ENCODE measurements at regions not wholly inside any gene's neighbourhood (a gene's known extent, or its start where the extent isn't known, plus 50 kb on each side); places are given as distances from the start of the nearest gene placed in this dataset.

- BruUV-seq (replicated peaks): no TSS peak
- H3K4me1 ChIP-seq (ENCODE audit: insufficient read depth, low read length, poor library complexity, severe bottlenecking): peaks cover 12% of the 10 kb centered on the region
- H3K9me3 ChIP-seq (ENCODE audit: low read depth, low read length, poor library complexity, severe bottlenecking): no peaks in the 10 kb centered on the region
- H3K27ac ChIP-seq (ENCODE audit: low read depth, low read length, poor library complexity, severe bottlenecking): no peak overlapping the region
- POLR2A ChIA-PET (ENCODE audit: low non-redundant PET): no interaction called here
- CTCF ChIA-PET: no interaction called here
- TF ChIP-seq EZH2 (IDR thresholded peaks at IDR 0.05; ENCODE audit: borderline replicate concordance, low read depth, low read length, poor library complexity, severe bottlenecking): no peak
- TF ChIP-seq, protein P1, sequence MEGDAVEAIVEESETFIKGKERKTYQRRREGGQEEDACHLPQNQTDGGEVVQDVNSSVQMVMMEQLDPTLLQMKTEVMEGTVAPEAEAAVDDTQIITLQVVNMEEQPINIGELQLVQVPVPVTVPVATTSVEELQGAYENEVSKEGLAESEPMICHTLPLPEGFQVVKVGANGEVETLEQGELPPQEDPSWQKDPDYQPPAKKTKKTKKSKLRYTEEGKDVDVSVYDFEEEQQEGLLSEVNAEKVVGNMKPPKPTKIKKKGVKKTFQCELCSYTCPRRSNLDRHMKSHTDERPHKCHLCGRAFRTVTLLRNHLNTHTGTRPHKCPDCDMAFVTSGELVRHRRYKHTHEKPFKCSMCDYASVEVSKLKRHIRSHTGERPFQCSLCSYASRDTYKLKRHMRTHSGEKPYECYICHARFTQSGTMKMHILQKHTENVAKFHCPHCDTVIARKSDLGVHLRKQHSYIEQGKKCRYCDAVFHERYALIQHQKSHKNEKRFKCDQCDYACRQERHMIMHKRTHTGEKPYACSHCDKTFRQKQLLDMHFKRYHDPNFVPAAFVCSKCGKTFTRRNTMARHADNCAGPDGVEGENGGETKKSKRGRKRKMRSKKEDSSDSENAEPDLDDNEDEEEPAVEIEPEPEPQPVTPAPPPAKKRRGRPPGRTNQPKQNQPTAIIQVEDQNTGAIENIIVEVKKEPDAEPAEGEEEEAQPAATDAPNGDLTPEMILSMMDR (conservative IDR thresholded peaks at IDR 0.05; ENCODE audit: low read depth, low read length): no peak
- intact Hi-C loops (cut with micrococcal nuclease; ENCODE audit: unreplicated experiment): no loop called here
- H3K27me3 ChIP-seq (replicated peaks; ENCODE audit: insufficient read depth, low read depth, low read length, poor library complexity): no peaks in the 10 kb centered on the region
- no peaks in the 10 kb centered on the region for H3K36me3 ChIP-seq (ENCODE audit: insufficient read depth, low read length, poor library complexity, severe bottlenecking)
- DNase-seq (ENCODE audit: low spot score): no peak
- H3K4me3 ChIP-seq (ENCODE audit: low read depth, low read length, poor library complexity, severe bottlenecking): no peak overlapping the region
These were observed 275.3 kb upstream of the UBE2E3 start for GRCh38 chr2:180705122-180705521.

- H3K27ac ChIP-seq (ENCODE audit: low read depth, low read length, poor library complexity, severe bottlenecking): no peak overlapping the region
- no peak overlapping the region for H3K4me3 ChIP-seq (ENCODE audit: low read depth, low read length, poor library complexity, severe bottlenecking)
- no TSS peak for BruUV-seq (replicated peaks)
- H3K9me3 ChIP-seq (ENCODE audit: low read depth, low read length, poor library complexity, severe bottlenecking): no peaks in the 10 kb centered on the region
- intact Hi-C loops (cut with micrococcal nuclease; ENCODE audit: unreplicated experiment): no loop called here
- POLR2A ChIA-PET (ENCODE audit: low non-redundant PET): no interaction called here
- no peaks in the 10 kb centered on the region for H3K36me3 ChIP-seq (ENCODE audit: insufficient read depth, low read length, poor library complexity, severe bottlenecking)
- no peaks in the 10 kb centered on the region for H3K4me1 ChIP-seq (ENCODE audit: insufficient read depth, low read length, poor library complexity, severe bottlenecking)
- TF ChIP-seq, protein P1 (conservative IDR thresholded peaks at IDR 0.05; ENCODE audit: low read depth, low read length): no peak
- TF ChIP-seq EZH2 (IDR thresholded peaks at IDR 0.05; ENCODE audit: borderline replicate concordance, low read depth, low read length, poor library complexity, severe bottlenecking): no peak
- DNase-seq (ENCODE audit: low spot score): no peak
- H3K27me3 ChIP-seq (replicated peaks; ENCODE audit: insufficient read depth, low read depth, low read length, poor library complexity): no peaks in the 10 kb centered on the region
- CTCF ChIA-PET: no interaction called here
These were observed 280.6 kb upstream of the UBE2E3 start for GRCh38 chr2:180699657-180700361.

DNA sequence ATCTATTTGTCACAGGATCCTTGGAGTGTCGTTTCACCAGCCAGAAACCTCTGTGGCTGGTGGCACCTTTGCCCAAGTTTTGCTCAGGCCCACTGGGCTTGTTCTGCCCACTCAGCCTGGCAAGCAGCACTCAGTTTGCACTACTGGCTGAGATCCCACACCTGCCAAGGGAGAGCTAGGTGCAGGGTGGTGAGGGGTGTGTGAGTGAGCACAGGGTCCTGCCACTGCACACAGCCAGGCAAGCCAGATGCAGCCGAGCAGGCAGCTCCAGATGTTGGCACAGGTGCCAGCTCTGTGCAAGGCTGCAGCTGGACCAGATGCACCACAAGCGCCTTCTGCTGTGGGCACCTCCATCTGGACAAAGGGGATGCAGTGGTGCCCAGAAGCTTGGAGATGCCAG lies 281.7 kb upstream of the UBE2E3 start:
- POLR2A ChIA-PET (ENCODE audit: low non-redundant PET): no interaction called here
- Histone ChIP-seq H3K27me3 (replicated peaks; ENCODE audit: insufficient read depth, low read depth, low read length, poor library complexity) (no peaks in the 10 kb centered on the region), H3K27ac (ENCODE audit: low read depth, low read length, poor library complexity, severe bottlenecking) (no peak overlapping the region), H3K9me3 (ENCODE audit: low read depth, low read length, poor library complexity, severe bottlenecking) (no peaks in the 10 kb centered on the region), H3K4me1 (ENCODE audit: insufficient read depth, low read length, poor library complexity, severe bottlenecking) (no peaks in the 10 kb centered on the region), H3K4me3 (ENCODE audit: low read depth, low read length, poor library complexity, severe bottlenecking) (no peak overlapping the region), H3K36me3 (ENCODE audit: insufficient read depth, low read length, poor library complexity, severe bottlenecking) (no peaks in the 10 kb centered on the region)
- CTCF ChIA-PET: no interaction called here
- no peak for DNase-seq (ENCODE audit: low spot score)
- intact Hi-C loops (cut with micrococcal nuclease; ENCODE audit: unreplicated experiment): no loop called here
- BruUV-seq (replicated peaks): no TSS peak
- no peak for TF ChIP-seq EZH2 (IDR thresholded peaks at IDR 0.05; ENCODE audit: borderline replicate concordance, low read depth, low read length, poor library complexity, severe bottlenecking)

All from A673 (cell line).